ENCODE measurements at regions not wholly inside any gene's neighbourhood (a gene's known extent, or its start where the extent isn't known, plus 50 kb on each side); places are given as distances from the start of the nearest gene placed in this dataset.

- TF ChIP-seq POLR2A (IDR thresholded peaks at IDR 0.05) (no peak), CTCF (IDR thresholded peaks at IDR 0.05) (no peak)
These were observed 1710.1 kb downstream of the SI start for GRCh38 chr3:163368168-163368567.
